Activated CD8-positive, alpha-beta T cell treated with anti-CD3 and anti-CD28 coated beads for 36 hours (primary cell): ENCODE measurements at regions not wholly inside any gene's neighbourhood (a gene's known extent, or its start where the extent isn't known, plus 50 kb on each side); places are given as distances from the start of the nearest gene placed in this dataset.
"Not testable (repeated sequence)": the region's sequence is repeated elsewhere in the genome, so short reads cannot be mapped to it uniquely, and the experiment has no call there.

Source experiments
- ATAC-seq: fragments of 200-7000 bp; cut with Tn5 transposase; one replicate; pipeline ENCODE4 v1.10.0; 2021; ENCODE audit warnings: mild to moderate bottlenecking, moderate library complexity
- CTCF ChIA-PET: fragments of 350-600 bp; sonication (Branson Sonifier 250); formaldehyde crosslinking; loops from one replicate; lab custom pipeline; 2021; ENCODE audit warnings: antibody characterized with exemption; lab: Charles Lee
- POLR2A ChIA-PET: fragments of 350-600 bp; sonication (Branson Sonifier 250); formaldehyde crosslinking; loops from one replicate; lab custom pipeline; 2021; ENCODE audit warnings: antibody characterized with exemption; lab: Charles Lee
- DNase-seq: peaks from one replicate; pipeline ENCODE4 v3.0.0-alpha.2; 2020
- H3K27ac Mint-ChIP-seq: one replicate; pipeline ENCODE4 v1.8.0; 2021; ENCODE audit warnings: mild to moderate bottlenecking, mixed read lengths
- H3K27me3 Mint-ChIP-seq: one replicate; pipeline ENCODE4 v1.8.0; 2021; ENCODE audit warnings: mixed read lengths
- H3K36me3 Mint-ChIP-seq: one replicate; pipeline ENCODE4 v1.8.0; 2021; ENCODE audit warnings: low read depth, mixed read lengths
- H3K4me1 Mint-ChIP-seq: one replicate; pipeline ENCODE4 v1.8.0; 2021; ENCODE audit warnings: low read depth, mixed read lengths
- H3K4me3 Mint-ChIP-seq: one replicate; pipeline ENCODE4 v1.8.0; 2021; ENCODE audit warnings: mild to moderate bottlenecking, moderate library complexity, mixed read lengths
- H3K9me3 Mint-ChIP-seq: one replicate; pipeline ENCODE4 v1.8.0; 2021; ENCODE audit warnings: mixed read lengths
- CTCF ChIP-seq: fragments of 200-600 bp; IDR thresholded peaks from one replicate; pipeline ENCODE4 v1.8.0; 2022; ENCODE audit warnings: antibody characterized with exemption, mild to moderate bottlenecking
- intact Hi-C: fragments of 100-400 bp; cut with micrococcal nuclease; formaldehyde crosslinking; loops from one replicate; pipeline ENCODE4 v1.10.0; 2022

- no peak for ATAC-seq
- no peaks in the 10 kb centered on the region for H3K4me1 Mint-ChIP-seq
- TF ChIP-seq CTCF: no peak
- H3K27ac Mint-ChIP-seq: no peak overlapping the region
- no peaks in the 10 kb centered on the region for H3K36me3 Mint-ChIP-seq
- no peak overlapping the region for H3K4me3 Mint-ChIP-seq
- peaks cover 3% of the 10 kb centered on the region for H3K9me3 Mint-ChIP-seq
- no peak for DNase-seq
- ChIA-PET POLR2A (no interaction called here), CTCF (no interaction called here)
- intact Hi-C loops: no loop called here
- no peaks in the 10 kb centered on the region for H3K27me3 Mint-ChIP-seq
Observed at GRCh38 chr14:48709277-48709785, 876.8 kb downstream of the RPS29 start.

GRCh38 chr14:48704639-48705038 is 881.5 kb downstream of the RPS29 start:
- intact Hi-C loops: no loop called here
- POLR2A ChIA-PET: no interaction called here
- Mint-ChIP-seq H3K27me3 (no peaks in the 10 kb centered on the region), H3K9me3 (peaks cover 8% of the 10 kb centered on the region), H3K27ac (no peak overlapping the region), H3K4me1 (no peaks in the 10 kb centered on the region), H3K36me3 (no peaks in the 10 kb centered on the region), H3K4me3 (no peak overlapping the region)
- CTCF ChIA-PET: no interaction called here
- ATAC-seq (no peak), DNase-seq (no peak)
- no peak for TF ChIP-seq CTCF

GRCh38 chr14:48703728-48704467 is 882.3 kb downstream of the RPS29 start:
- Mint-ChIP-seq H3K36me3 (no peaks in the 10 kb centered on the region), H3K27ac (no peak overlapping the region), H3K4me3 (no peak overlapping the region), H3K27me3 (no peaks in the 10 kb centered on the region), H3K4me1 (no peaks in the 10 kb centered on the region), H3K9me3 (peaks cover 13% of the 10 kb centered on the region)
- no peak for ATAC-seq
- TF ChIP-seq CTCF: no peak
- ChIA-PET CTCF (no interaction called here), POLR2A (no interaction called here)
- intact Hi-C loops: no loop called here
- DNase-seq: no peak

- DNase-seq, CTCF ChIA-PET, ATAC-seq, H3K27me3 Mint-ChIP-seq, H3K4me1 Mint-ChIP-seq, intact Hi-C loops, H3K27ac Mint-ChIP-seq, H3K4me3 Mint-ChIP-seq, H3K36me3 Mint-ChIP-seq: not testable (repeated sequence)
- POLR2A ChIA-PET: interaction anchor here (0.6 kb wide), 1 partner anchor 155 kb away, joined by 3 read pairs; no protein-coding TSS in a partner anchor
- H3K9me3 Mint-ChIP-seq: peaks cover 13% of the 10 kb centered on the region
Observed at GRCh38 chr14:48697362-48697761, 888.8 kb downstream of the RPS29 start.

- Mint-ChIP-seq H3K36me3 (no peaks in the 10 kb centered on the region), H3K4me3 (no peak overlapping the region), H3K27ac (no peak overlapping the region), H3K27me3 (no peaks in the 10 kb centered on the region), H3K9me3 (no peaks in the 10 kb centered on the region), H3K4me1 (no peaks in the 10 kb centered on the region)
- intact Hi-C loops: no loop called here
- DNase-seq (no peak), ATAC-seq (no peak)
- TF ChIP-seq CTCF: no peak
- CTCF ChIA-PET: no interaction called here
- POLR2A ChIA-PET: no interaction called here
Observed at GRCh38 chr14:48693793-48694192, 892.4 kb downstream of the RPS29 start.
